Type B pancreatic cell (in vitro differentiated cells): ENCODE measurements at regions not wholly inside any gene's neighbourhood (a gene's known extent, or its start where the extent isn't known, plus 50 kb on each side); places are given as distances from the start of the nearest gene placed in this dataset.

Experiments used
- DNase-seq: peaks from one replicate; pipeline ENCODE4 v3.0.0; 2021; ENCODE audit warnings: mixed read lengths; ENCODE audit not compliant: unreplicated experiment; ENCODE audit errors: extremely low spot score
- H3K27ac Mint-ChIP-seq: 2 replicates; pipeline ENCODE4 v1.8.0; 2021; ENCODE audit warnings: mild to moderate bottlenecking, mixed read lengths
- H3K27me3 Mint-ChIP-seq: 2 replicates; pipeline ENCODE4 v1.8.0; 2021; ENCODE audit warnings: mixed read lengths
- H3K36me3 Mint-ChIP-seq: 2 replicates; pipeline ENCODE4 v1.8.0; 2021; ENCODE audit warnings: mixed read lengths
- H3K4me1 Mint-ChIP-seq: one replicate; pipeline ENCODE4 v1.8.0; 2021; ENCODE audit warnings: mixed read lengths; ENCODE audit not compliant: unreplicated experiment
- H3K4me3 Mint-ChIP-seq: 2 replicates; pipeline ENCODE4 v1.8.0; 2021; ENCODE audit warnings: mild to moderate bottlenecking, mixed read lengths
- H3K9me3 Mint-ChIP-seq: 2 replicates; pipeline ENCODE4 v1.8.0; 2021; ENCODE audit warnings: mixed read lengths
- CTCF ChIP-seq: fragments of 200-600 bp; sonication (generic); conservative IDR thresholded peaks from 2 replicates; pipeline ENCODE4 v1.5.0; 2021; ENCODE audit warnings: antibody characterized with exemption, mild to moderate bottlenecking

DNA sequence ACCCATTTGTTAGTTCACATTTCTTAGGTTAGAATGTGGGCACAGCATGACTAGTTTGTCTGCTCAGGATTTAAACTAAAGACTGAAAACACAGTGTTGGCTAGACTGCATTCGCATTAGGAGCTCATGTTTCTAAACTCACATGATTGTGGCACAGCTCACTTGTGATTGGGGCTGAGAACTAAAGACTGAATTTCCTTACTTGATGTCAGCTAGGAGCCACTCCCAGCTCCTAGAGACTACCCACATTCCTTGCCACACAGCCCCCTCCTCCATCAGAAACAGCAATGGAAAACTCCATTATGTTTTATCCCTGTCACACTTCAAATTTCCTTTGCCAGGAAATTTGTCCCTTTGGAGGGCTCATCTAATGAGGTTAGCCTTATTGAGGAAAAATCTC is 170.2 kb upstream of the NUDT6 start:
- H3K27me3 Mint-ChIP-seq: no peaks in the 10 kb centered on the region

DNA sequence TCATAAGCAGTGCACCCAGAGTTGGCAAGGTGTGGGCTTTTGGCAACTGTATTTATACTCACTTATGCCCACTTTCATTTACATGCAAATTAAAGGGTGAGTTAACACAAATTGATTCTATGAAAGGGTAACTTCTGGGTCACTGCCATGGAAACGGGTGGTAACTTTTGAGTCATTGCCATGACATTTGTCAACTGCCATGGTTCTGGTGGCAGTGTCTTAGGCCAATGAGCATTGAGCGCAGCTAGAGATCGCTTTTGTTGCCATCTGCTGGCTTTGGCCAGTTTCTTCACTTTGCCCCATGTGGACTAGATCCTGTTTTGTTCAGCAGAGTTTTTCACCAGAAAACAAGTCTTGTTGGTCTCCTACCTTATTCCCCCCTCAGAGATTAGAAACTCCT is 170.8 kb upstream of the NUDT6 start:
- Mint-ChIP-seq H3K4me1 (no peaks in the 10 kb centered on the region), H3K27ac (no peak overlapping the region), H3K36me3 (peaks cover 10% of the 10 kb centered on the region), H3K4me3 (no peak overlapping the region), H3K9me3 (no peaks in the 10 kb centered on the region), H3K27me3 (no peaks in the 10 kb centered on the region)
- DNase-seq: no peak
- TF ChIP-seq CTCF: no peak

More for the DNA sequence above, 170.2 kb upstream of the NUDT6 start:
- TF ChIP-seq CTCF: no peak
- Mint-ChIP-seq H3K4me1 (no peaks in the 10 kb centered on the region), H3K9me3 (no peaks in the 10 kb centered on the region), H3K4me3 (no peak overlapping the region), H3K36me3 (peaks cover 15% of the 10 kb centered on the region), H3K27ac (no peak overlapping the region)
- DNase-seq: no peak

DNA sequence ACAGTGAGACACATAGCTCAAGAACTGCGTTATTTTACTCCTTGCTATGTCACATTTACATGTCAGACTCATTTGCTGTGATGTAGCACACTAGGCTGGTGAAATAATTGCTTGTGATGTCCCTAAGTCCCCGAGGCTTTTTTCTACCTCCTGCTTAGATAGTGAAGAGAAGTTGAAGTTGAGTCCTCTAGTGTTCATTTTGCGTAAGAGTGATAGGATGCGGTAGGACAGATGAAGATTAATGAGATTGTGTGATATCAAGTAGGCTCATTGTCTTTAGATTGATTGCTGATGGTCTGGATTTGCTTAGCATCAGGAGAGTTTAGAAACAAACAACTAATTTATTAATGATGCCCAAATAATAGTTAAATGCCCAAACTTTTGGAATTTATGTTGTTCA is 173.6 kb upstream of the NUDT6 start:
- H3K27ac Mint-ChIP-seq: no peak overlapping the region
- H3K27me3 Mint-ChIP-seq: no peaks in the 10 kb centered on the region
- no peak overlapping the region for H3K4me3 Mint-ChIP-seq
- no peaks in the 10 kb centered on the region for H3K9me3 Mint-ChIP-seq
- H3K36me3 Mint-ChIP-seq: peaks cover 7% of the 10 kb centered on the region
- no peak for DNase-seq
- TF ChIP-seq CTCF: peak; percentile 64
- no peaks in the 10 kb centered on the region for H3K4me1 Mint-ChIP-seq

- Mint-ChIP-seq H3K4me1 (peaks cover 31% of the 10 kb centered on the region), H3K4me3 (peak overlapping the region; percentile 21), H3K9me3 (no peaks in the 10 kb centered on the region), H3K36me3 (no peaks in the 10 kb centered on the region), H3K27ac (peak overlapping the region; percentile 5), H3K27me3 (no peaks in the 10 kb centered on the region)
- DNase-seq: no peak
- TF ChIP-seq CTCF: peak; percentile 91
These were observed 180.6 kb upstream of the NUDT6 start for GRCh38 chr4:123102897-123103471.

GRCh38 chr4:123104310-123105025 is 182.1 kb upstream of the NUDT6 start:
- no peak overlapping the region for H3K27ac Mint-ChIP-seq
- no peak for TF ChIP-seq CTCF
- H3K36me3 Mint-ChIP-seq: no peaks in the 10 kb centered on the region
- peaks cover 31% of the 10 kb centered on the region for H3K4me1 Mint-ChIP-seq
- no peaks in the 10 kb centered on the region for H3K27me3 Mint-ChIP-seq
- no peak for DNase-seq
- H3K9me3 Mint-ChIP-seq: no peaks in the 10 kb centered on the region
- H3K4me3 Mint-ChIP-seq: no peak overlapping the region
